Spleen (tissue), 11 donors: ENCODE measurements at regions not wholly inside any gene's neighbourhood (a gene's known extent, or its start where the extent isn't known, plus 50 kb on each side); places are given as distances from the start of the nearest gene placed in this dataset.

Experiments used
- DNase-seq: peaks from one replicate; pipeline ENCODE4 v3.0.0-alpha.2; 2020
- H3K27ac ChIP-seq, 8 donors: fragments of 200-600 bp; sonication (generic) in 7 of 8; 1 replicate in 4 of 8; 2 replicates in 4 of 8; pipeline versions ENCODE4 v1.5.0 to v1.8.0; 2016 to 2021; ENCODE audit warnings: inconsistent platforms in 4 of 8, mild to moderate bottlenecking in 4 of 8, moderate library complexity in 1 of 8
- H3K27me3 ChIP-seq, 7 donors: fragments of 200-600 bp; sonication (generic) in 6 of 7; replicated peaks in 1 of 7; 1 replicate in 4 of 7; 2 replicates in 3 of 7; pipeline versions ENCODE4 v1.5.0 to v1.8.0; 2016 to 2021; ENCODE audit warnings: inconsistent platforms in 3 of 7, mild to moderate bottlenecking in 1 of 7
- H3K36me3 ChIP-seq, 6 donors: fragments of 200-600 bp; sonication (generic) in 5 of 6; 1 replicate in 4 of 6; 2 replicates in 2 of 6; pipeline versions ENCODE4 v1.5.0 to v1.8.0; 2016 to 2021; ENCODE audit warnings: inconsistent platforms in 2 of 6
- H3K4me1 ChIP-seq, 6 donors: fragments of 200-600 bp; sonication (generic) in 5 of 6; 1 replicate in 3 of 6; 2 replicates in 3 of 6; pipeline versions ENCODE4 v1.5.0 to v1.8.0; 2016 to 2021; ENCODE audit warnings: inconsistent platforms in 3 of 6
- H3K4me3 ChIP-seq, 8 donors: fragments of 200-600 bp; sonication (generic) in 7 of 8; 1 replicate in 4 of 8; 2 replicates in 4 of 8; pipeline versions ENCODE4 v1.5.0 to v1.8.0; 2016 to 2021; ENCODE audit warnings: inconsistent platforms in 4 of 8, mild to moderate bottlenecking in 4 of 8, moderate library complexity in 2 of 8
- H3K9me3 ChIP-seq, 8 donors: fragments of 200-600 bp; sonication (generic) in 7 of 8; 1 replicate in 4 of 8; 2 replicates in 4 of 8; pipeline versions ENCODE4 v1.5.0 to v1.8.0; 2016 to 2021; ENCODE audit warnings: inconsistent platforms in 4 of 8
- CTCF ChIP-seq, 11 experiments: fragments of 200-600 bp in 7 of 11; fragments of 450-650 bp in 4 of 11; sonication (generic) in 4 of 11; IDR thresholded peaks in 8 of 11; conservative IDR thresholded peaks in 3 of 11; 1 replicate in 7 of 11; 2 replicates in 4 of 11; pipeline versions ENCODE4 v1.4.0 to v1.8.0; 2016 to 2021; ENCODE audit warnings: antibody characterized with exemption in 11 of 11, inconsistent platforms in 4 of 11, mild to moderate bottlenecking in 1 of 11
- POLR2A ChIP-seq, 3 donors: fragments of 450-650 bp; IDR thresholded peaks; one replicate each; pipeline ENCODE4 v1.5.1; 2017; ENCODE audit warnings: antibody characterized with exemption in 3 of 3, mild to moderate bottlenecking in 1 of 3
- POLR2AphosphoS5 ChIP-seq, 3 donors: sonication (generic); formaldehyde crosslinking; IDR thresholded peaks; one replicate each; pipeline ENCODE4 v1.5.1; 2017; ENCODE audit warnings: antibody characterized with exemption in 3 of 3
- WGBS, 5 donors: extraction: QIAGEN DNeasy Blood & Tissue Kit in 3 of 5; methylation state at CpG; one replicate each; pipeline versions ENCODE4 v1.1.5 to v1.1.7; 2013 to 2018; 5-methylcytosine and 5-hydroxymethylcytosine counted together
- intact Hi-C: fragments of 100-400 bp; cut with DNase I; formaldehyde crosslinking; loops from one replicate; pipeline ENCODE4 v1.15.0; 2023; ENCODE audit warnings: low total_unique reads
- donor health status: healthy with polysubstance abuse.
- donor health status: DM: no; HTN: no; CAD: no; lungs with moderate emphysema.
- donor health status: DM: no; HTN: no; CAD: no.
- donor health status: Bipolar disorder and iron deficiency.
- donor health status: healthy.
- donor health status: DM: no; HTN: no; CAD: no.
- donor health status: DM: yes; HTN: yes; CAD: no.

DNA sequence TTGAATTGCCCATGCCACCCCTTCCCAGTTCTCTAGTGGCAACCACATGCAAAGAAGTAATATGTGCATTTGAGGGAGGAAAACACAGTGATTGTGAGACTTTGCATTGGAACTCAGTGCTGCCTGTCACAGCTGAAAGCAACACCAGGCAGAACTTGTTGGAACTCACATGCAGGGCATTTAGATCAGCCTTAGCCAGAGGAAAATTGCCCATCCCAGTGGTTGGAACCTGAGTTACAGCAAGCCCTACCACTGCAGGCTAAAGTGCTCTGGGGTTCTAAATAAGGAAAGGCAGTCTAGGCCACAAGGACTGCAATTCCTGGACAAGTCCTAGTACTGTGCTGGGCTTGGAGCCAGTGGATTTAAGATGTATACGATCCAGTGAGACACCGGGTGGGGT lies 245.3 kb upstream of the UFL1 start:
- DNase-seq: no peak
- WGBS, 5 donors: 70 to 94% (median 86%) methylated on average over 2 of the region's 2 CpGs
- intact Hi-C loops: no loop called here

DNA sequence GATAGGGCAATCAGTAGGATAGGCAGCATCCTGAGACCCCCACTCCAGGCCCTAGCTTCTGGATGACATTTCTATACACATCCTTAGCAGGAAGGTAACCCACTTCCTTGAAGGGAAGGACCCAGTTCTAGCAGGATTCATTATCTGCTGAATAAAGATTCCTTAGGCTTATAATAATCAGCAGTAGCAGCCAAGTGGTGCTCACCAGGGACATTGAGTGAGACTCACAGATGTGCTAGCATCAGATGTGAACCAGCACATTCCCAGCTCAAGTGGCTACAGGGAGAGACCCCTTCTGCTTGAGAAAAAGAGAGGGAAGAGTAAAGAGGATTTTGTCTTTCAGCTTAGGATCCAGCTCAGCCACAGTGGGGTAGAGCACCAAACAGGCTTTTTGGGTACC lies 244.8 kb upstream of the UFL1 start:
- no peaks in the 10 kb centered on the region for H3K36me3 ChIP-seq
- TF ChIP-seq CTCF (IDR thresholded peaks at IDR 0.05 in 8 of 11, conservative IDR thresholded peaks at IDR 0.05 in 3 of 11) (no peak), POLR2AphosphoS5 (IDR thresholded peaks at IDR 0.05) (no peak), POLR2A (IDR thresholded peaks at IDR 0.05) (no peak)
- H3K4me1 ChIP-seq: no peaks in the 10 kb centered on the region
- intact Hi-C loops: no loop called here
- DNase-seq: no peak
- no peak overlapping the region for H3K4me3 ChIP-seq
- no peak overlapping the region for H3K27ac ChIP-seq
- no peaks in the 10 kb centered on the region for H3K27me3 ChIP-seq
- H3K9me3 ChIP-seq: peaks cover 0 to 16% (median 12%) of the 10 kb centered on the region in 8 donors

More for the DNA sequence above, 245.3 kb upstream of the UFL1 start:
- no peak overlapping the region for H3K27ac ChIP-seq
- peaks cover 0 to 21% (median 16%) of the 10 kb centered on the region in 8 donors for H3K9me3 ChIP-seq
- TF ChIP-seq POLR2A (IDR thresholded peaks at IDR 0.05) (no peak), CTCF (IDR thresholded peaks at IDR 0.05 in 8 of 11, conservative IDR thresholded peaks at IDR 0.05 in 3 of 11) (no peak), POLR2AphosphoS5 (IDR thresholded peaks at IDR 0.05) (no peak)
- no peak overlapping the region for H3K4me3 ChIP-seq
- no peaks in the 10 kb centered on the region for H3K27me3 ChIP-seq
- H3K4me1 ChIP-seq: no peaks in the 10 kb centered on the region
- no peaks in the 10 kb centered on the region for H3K36me3 ChIP-seq

DNA sequence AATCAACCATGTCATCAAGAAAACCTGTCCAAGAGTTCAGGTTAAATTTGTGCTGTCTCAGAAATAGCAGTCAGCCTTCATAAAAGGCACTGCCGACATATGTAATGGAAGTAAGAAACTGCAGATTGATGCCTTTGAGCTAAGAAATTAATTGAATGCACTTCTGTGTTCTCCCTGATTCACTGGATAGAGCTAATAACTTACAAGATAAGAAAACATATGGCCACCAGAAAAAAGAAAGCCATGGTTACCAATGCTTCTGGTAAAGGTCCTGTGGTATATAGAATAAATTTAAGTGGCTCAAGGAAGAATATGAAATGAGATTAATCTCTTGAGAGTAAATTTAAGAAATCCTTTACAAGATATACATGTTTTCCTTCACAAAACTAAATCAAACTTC lies 242.5 kb upstream of the UFL1 start:
- intact Hi-C loops: no loop called here
- Histone ChIP-seq H3K27ac (no peak overlapping the region), H3K4me1 (no peaks in the 10 kb centered on the region), H3K27me3 (no peaks in the 10 kb centered on the region), H3K36me3 (no peaks in the 10 kb centered on the region), H3K9me3 (no peaks in the 10 kb centered on the region), H3K4me3 (no peak overlapping the region)
- TF ChIP-seq CTCF (IDR thresholded peaks at IDR 0.05 in 8 of 11, conservative IDR thresholded peaks at IDR 0.05 in 3 of 11): no peak
- TF ChIP-seq POLR2AphosphoS5 (IDR thresholded peaks at IDR 0.05): no peak
- TF ChIP-seq POLR2A (IDR thresholded peaks at IDR 0.05): no peak
- WGBS, 5 donors: 87 to 94% (median 93%) methylated on average over 1 of the region's 1 CpG
- DNase-seq: no peak

DNA sequence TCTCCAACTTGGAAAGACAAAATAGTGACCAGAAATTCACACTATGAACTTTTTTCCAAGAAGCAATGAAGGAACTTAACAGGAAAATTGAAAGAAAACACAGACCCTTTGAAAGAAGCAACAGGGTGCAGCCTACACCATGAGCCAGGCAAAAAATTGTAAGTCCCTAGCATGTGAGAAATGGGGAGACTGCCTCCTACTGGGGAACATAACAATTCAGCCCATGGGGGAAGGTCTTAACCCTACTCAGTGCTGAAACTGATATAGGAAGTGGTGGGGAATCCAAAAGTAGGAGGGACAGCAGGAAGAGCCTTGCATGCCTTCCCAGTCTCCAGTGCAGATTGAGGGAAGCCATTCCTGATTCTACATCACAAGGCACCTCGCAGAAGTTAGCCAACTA lies 235.1 kb upstream of the UFL1 start:
- DNase-seq: no peak
- Histone ChIP-seq H3K4me1 (no peaks in the 10 kb centered on the region), H3K4me3 (no peak overlapping the region), H3K9me3 (peaks cover 0 to 8% (median 0%) of the 10 kb centered on the region in 8 donors), H3K36me3 (no peaks in the 10 kb centered on the region), H3K27ac (no peak overlapping the region), H3K27me3 (no peaks in the 10 kb centered on the region)
- intact Hi-C loops: no loop called here
- TF ChIP-seq POLR2A (IDR thresholded peaks at IDR 0.05) (no peak), POLR2AphosphoS5 (IDR thresholded peaks at IDR 0.05) (no peak), CTCF (IDR thresholded peaks at IDR 0.05 in 8 of 11, conservative IDR thresholded peaks at IDR 0.05 in 3 of 11) (no peak)
- 54 to 90% (median 66%) methylated on average over 1 of the region's 1 CpG for WGBS, 5 donors
